ENCODE measurements at regions not wholly inside any gene's neighbourhood (a gene's known extent, or its start where the extent isn't known, plus 50 kb on each side); places are given as distances from the start of the nearest gene placed in this dataset.
A peak's percentile ranks its signal among the peaks of the same experiment; 100 is the strongest.

DNA sequence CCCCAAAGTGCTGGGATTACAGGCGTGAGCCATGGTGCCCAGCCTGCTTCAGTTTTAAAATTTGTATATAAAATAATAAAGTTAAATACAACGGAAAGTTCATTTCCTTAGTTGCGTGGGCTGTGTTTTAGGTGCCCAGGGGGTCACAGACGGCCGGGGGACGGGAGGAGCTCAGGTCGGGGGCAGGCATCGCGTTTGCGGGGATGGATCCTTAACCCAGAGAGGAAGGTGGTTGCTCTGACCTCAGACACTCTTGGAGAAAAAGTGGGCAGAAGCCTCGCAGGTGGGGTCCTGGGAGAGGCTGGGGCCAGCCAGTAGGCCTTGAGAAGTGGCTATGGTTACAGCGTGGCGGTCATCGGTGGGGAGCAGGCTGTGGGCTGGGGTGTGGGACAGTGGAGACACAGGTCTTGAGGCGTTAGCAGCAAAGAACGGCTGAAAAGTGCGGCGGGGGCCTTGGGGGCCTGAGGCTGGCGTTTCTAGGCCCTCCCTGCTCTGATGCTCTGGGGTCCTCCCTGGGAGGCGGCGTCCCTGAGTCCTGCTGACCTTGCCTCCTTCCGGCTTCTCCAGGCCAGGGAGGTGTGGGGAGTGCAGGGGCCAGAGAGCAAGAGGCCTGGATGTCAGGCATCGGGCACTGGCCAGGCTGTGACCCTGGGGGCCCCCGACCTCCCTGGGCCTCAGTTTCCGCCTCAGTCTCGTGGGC, 54.4 kb downstream of the UNCX start:
- DNase-seq (ENCODE audit: low read depth) = no peak

DNA sequence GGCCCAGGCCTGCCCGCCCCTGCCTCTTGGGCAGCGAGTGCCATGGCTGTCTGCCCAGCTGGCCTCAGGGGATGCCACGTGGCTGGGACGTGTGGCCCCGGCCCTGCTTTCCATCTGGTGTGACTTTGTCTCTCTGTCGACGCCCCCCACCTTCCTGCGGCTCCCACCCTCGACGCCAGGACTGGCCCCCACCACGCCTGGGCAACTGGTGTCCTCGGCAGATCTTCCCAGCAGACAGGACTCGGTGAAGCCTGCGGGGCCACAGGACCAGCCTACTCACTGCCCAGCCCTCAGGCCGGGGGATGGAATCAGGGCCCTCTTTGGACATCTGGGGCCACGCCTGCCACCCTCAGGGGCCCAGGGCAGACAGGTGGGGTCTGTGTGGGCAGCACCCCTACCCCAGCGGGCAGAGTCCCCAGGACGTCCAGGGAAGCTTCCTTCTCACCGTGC, 55.1 kb downstream of the UNCX start:
- DNase-seq (ENCODE audit: low read depth) = no peak

DNA sequence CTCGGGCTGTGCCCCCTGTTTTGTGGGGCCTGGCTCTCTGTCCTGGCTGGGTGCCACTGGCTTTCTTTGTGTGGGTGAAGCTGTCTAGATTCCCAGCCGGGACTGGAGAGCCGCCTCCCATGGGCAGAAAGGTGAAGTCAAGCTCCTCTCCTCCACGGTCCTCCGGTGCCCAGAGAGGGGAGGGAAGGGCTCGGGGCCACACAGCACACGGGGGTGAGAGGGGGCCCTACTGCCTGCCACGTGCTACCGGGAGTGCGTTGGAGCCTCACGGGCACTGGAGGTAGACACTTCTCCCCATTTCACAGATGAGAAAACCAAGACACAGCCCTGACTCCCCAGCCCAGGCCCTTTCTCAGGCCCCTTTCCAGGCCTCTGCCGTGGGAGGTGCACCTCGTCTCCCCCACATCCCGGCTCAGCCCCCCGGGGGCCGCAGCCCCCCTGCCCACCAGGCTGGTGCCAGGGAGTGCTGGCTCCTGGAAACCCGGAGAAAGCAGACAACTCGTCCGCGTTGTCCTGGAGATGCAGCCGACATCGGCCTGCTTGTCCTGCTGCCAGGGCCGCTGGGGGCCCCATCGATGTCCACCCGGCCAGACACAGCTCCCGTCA, 55.8 kb downstream of the UNCX start:
- no peak for DNase-seq (ENCODE audit: low read depth)

DNA sequence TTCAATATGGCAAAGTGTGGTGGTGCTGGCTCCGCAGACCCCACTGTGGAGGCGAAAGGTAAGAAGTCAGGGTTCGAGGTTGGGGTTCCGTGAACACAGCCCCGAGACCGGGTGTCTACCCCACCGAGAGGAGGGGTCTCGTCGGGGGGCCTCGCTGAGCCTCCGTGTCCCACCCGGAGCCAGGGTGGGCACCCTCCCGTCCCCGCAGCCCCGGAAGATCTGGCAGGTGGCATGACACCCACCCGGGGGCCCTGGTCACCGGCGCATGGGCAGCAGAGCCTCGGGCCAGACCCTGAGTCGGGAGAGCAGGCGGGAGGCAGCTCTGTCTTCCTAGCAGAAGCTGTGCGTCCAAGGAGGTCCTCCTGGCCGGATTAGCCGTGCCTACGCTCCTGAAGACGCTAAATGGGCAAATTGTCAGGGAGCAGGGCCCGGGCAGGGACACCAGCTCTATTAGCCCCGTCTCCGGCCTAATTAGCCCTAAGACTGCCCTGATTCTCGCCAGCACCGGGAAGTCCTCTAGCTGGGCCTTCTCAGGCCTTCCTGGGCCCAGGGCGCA, 56.4 kb downstream of the UNCX start:
- no peak for DNase-seq (ENCODE audit: low read depth)

DNA sequence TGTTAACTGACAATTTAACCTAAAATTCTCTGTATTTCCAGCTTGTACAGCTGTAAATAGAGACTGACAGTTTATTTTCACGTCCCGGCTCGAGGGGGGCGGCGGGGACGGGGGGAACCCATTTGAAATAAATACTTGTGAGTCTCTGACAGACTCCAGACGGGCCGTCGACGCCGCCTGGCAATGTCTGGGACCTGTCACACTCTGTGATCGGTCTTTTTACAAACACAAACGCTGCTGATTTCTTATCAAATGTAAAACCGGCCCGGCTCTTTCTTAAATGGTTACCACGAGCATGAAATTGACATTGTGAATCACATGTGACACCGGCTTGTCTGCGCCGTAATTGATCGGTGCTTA, 57.0 kb downstream of the UNCX start:
- no peak for DNase-seq (ENCODE audit: low read depth)

DNA sequence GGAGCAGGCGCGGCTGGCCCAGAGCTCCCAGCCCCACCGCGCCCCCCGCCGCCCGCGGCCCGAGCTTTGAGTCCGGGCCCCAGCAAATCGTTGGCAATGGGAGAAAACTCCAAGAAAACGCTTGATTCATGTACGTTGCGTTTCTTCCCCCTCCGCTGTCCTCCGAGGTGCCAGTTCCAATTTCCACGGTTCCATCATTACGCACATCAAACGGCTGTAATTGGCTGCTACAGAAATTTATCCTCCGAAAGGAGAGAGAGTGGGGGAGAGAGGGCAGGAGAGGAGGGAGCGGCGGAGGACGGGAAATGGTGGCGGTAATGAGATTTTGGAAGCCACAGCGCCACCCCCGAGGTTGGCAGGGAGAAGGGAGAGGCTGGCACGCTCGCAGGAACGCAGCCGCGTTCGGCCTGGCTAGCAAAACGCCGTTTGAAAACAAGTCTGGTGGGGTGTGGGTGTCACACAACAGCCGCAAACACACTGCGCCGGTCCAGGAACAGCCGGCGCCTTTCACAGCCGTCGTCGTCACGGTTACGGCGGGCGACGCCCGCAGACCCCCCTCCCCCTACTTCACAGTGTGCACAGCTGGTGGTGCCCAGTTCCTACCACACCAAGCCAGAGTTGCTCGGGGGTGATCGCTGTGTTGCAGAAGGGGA, 57.5 kb downstream of the UNCX start:
- DNase-seq (ENCODE audit: low read depth) = peak; percentile 1

DNA sequence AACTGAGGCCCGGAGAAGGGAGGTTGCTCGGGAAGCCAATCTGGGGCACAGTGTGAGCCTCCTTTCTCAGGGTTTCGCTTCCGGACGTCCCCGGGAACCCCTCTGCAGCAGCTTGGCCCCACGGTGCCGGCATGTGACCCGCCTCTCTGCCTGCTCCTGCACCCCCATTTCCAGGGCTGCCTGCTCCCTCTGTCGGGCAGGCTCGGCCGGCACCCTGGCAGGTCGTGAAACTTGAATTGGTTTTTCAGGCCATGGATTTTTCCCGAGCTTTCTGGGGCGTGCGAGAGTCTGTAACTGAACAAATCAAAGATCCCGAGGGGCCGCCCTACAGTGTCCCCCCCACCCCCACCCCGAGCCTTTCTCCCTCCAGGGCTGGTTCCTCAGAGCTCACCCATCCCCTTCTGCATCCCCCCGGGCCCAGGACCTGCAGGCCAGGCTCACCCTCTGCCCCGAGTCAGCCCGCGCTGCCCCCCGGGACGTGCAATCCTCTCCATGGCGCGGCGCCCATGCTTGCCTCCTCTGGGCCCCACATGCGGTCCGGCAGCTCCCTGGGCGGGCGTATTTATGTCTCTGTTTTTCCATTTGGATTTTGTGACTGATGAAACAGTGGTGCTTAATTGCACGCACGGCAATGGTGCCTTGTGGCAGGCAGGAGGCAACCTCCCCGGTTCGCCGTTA, 58.1 kb downstream of the UNCX start:
- DNase-seq (ENCODE audit: low read depth) = no peak

DNA sequence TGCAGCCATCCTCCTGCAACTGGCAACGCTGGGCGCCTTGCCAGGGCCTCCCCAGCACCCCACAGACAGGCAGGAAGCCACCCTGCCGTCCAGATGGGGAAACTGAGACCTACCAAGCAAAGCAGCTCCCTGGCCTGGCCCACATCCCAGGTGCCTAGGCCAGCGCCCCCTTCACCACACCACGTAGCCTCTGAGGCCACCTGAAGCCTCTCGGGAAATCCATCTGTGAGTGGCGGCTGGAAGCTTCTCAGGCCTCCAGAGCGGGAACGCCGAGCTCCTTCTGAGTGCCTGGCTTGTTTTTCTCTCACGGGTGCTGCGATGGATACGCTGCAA, 58.7 kb downstream of the UNCX start:
- DNase-seq (ENCODE audit: low read depth) = no peak

DNA sequence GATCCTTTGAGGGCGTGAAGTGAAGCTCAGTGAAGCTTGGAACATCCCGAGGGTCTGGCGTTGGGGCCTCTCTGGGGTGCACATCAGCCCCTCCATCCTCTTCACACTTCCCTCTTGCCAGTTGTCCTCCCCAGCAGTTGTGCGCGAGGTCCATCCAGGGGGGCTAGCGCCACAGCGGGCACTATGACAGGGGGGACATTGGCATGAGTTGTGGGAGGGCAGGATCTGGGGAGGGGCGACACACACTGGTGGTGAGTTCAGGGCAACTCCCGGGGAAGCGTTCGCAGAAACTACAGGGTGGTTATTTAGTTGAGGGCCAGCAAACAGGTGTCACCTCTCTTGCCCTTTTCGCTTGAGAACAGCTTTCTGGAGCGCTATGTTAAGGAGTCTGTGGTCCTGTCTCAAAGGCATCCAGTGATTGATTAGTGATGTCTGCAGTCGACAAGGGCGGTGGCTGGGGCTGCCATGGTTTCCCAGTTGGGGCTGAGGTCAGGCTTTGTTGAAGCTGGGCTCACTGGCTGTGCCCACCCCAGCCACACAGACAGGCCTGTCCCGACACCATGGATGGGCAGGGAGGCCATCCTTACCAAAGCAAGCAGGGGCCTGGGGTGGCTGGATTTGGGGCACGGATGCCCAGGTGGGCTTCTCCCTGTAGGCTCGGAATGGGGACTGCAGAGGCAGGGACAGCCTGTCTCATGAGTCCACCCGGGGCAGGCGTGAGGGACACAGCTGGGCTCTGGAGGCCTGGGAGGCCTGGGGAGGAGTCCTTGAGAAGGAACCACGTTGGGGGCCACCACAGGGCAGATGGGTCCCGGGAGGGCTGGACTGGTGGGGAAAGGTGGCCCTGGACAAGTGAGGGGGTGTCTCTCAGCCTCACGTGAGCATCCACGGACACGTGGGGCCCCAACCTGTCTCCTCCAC, 59.4 kb downstream of the UNCX start:
- no peak for DNase-seq (ENCODE audit: low read depth)

DNA sequence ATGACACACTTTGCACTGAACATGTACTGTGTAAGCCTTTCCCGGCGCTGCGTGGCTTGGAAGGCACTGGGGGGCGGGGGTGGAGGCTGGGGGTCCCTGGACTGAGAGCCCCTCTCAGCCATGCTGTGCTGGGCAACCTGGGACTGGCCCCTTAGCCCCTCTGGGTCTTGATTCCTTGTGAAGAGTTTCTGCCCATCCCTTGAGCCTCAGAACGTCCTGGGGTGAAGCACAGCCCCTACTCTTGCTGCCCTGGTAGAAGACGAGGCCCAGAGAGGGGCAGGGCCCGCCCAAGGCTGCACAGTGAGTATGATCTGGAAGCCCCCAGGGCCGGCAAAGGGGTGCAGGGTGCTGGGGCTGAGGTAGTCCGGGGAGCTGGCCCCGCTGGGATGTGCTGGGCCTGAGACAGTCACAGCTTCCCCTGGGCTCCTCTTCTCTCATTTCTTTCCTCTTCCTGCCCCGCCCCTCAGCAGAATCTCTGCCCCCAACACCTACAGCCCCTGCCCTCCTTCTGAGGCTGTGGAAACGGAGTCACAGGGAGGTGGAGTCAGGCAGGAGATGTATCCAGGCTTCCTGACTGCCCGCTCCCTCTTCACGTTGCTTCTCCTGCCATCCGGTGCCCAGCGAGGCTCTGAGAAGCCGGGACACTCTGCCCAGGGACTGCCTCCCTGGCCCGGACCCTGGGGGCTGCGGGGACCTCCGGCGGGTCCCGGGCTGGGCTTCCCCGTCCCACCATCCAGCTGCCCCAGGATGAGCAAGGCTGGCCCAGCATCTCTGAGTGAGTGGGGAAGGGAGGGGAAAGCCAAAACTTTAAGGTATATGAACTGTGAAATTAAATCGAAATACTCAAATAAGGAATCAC, 60.5 kb downstream of the UNCX start:
- no peak for DNase-seq (ENCODE audit: low read depth)

DNA sequence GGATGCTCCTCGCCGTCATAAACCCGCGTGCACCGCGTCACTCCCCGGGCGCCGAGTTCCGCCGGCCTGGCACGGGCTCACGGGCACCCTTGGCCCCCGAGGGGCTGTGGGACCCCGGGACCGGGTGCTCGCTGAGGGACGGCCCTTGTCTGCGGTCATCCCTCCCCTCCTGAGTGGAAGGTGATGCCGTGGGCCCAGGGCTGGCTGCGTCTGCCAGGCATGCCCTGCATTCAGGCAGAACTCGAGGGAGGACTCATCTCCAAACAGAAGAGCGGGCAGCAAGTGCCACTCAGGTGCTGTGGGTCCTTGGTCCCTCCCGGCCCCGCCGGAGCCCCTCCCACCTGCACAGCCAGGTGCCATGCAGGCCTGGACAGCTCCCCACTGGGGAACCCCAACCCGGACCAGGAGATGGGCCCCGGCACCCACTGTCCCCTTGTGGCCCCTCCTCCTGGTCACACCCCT, 61.3 kb downstream of the UNCX start:
- no peak for DNase-seq (ENCODE audit: low read depth)

DNA sequence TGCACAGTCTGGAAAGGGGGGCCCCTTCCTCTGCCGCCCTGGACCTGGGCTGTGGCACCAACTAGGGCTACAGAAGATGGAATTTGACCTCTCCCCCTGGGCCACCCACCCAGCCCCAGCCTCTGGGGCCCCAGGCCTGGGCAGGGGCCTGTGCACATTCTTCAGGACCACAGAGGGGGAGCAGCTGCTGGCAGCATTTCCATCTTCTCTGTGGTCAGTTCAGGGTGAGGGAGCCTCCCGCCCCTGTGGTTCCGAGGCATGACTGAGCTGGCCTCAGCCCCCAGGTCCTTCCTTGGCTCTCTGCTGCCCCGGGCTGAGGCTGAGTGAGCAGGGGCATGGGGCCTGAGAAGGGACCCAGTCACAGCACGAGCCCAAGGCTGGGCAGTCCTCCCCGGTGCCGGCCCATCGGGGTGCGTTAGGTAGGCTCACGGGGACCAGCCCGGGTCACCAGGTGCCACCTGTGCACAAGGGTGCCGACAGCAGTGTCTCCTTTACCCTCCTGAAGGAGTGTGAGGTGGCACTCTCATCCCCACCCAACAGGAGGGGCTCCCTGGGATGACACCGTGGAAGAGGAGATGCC, 63.2 kb downstream of the UNCX start:
- DNase-seq (ENCODE audit: low read depth) = no peak

DNA sequence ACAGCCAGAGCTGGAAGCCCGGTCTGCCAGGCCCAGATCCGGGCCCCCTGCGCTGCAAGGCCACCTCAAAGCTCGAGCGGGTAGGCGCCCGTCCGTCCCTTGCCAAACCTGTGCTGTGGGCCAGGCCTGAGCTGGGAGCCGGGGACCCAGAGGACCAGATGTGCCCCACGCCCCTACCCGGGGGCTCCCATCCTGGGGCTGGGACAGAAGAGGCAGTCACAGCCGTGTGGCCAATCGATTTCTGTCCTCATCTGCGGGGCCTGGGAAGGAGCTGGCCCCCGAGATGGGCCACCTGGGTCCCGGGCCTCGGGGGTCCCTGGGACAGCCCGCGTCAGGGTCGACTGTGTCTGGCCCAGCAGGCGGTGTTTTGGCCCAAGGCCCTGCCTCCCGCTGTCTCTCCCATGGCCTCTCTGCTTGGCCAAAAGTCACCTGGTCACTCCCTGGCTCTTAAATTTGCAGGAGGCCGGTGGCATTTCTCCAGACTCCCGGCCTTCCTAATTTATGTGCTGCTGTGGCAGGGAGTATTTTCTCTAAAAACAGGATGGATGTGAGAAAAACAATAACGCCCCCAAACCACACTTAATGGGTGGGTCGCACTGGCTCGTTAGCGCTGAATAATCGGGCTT, 63.8 kb downstream of the UNCX start:
- DNase-seq (ENCODE audit: low read depth) = no peak

DNA sequence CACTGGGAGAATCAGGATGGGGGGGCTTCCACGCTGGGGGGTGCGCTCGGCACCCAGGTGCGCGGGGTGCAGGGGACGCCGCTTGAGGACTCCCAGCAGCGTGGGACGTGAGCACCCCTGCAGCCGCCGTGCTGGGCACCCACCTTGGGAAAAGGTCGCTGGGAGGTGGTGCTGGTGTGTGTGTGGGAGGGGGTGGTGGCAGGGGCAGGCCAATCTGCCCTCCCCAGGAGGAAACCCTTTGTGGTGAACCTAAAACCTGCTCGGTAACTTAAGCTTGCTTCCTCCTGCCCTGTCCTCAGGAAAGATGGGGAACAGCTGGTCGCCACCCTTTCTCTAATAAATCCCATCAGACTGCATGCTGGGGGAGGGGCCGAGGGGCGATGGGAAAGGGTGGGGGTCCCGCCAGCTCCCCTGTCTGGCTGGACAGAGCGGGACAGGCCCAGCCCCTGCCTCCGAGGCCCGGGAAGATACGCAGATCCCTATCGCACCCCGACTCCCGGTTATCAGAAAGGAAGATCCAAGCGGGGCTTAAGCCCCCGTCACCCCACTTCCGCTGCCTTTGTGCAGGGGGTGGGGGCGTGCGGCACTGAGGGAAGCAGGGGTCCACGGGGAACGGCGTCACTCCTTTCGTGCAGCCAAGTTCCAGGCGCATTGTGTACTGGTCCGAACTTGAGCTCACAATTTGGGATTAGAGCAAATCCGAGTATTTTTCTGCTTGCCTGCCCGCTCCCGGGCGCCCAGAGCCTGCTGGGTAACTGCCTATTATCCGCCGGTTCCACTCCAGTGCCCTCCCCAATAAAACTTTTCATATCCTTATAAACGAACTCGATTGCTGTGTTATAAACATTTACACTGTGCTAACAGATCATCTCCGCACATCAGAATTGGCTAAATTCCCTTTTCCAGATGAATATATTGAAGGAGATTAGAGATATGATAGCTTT, 64.6 kb downstream of the UNCX start:
- no peak for DNase-seq (ENCODE audit: low read depth)

DNA sequence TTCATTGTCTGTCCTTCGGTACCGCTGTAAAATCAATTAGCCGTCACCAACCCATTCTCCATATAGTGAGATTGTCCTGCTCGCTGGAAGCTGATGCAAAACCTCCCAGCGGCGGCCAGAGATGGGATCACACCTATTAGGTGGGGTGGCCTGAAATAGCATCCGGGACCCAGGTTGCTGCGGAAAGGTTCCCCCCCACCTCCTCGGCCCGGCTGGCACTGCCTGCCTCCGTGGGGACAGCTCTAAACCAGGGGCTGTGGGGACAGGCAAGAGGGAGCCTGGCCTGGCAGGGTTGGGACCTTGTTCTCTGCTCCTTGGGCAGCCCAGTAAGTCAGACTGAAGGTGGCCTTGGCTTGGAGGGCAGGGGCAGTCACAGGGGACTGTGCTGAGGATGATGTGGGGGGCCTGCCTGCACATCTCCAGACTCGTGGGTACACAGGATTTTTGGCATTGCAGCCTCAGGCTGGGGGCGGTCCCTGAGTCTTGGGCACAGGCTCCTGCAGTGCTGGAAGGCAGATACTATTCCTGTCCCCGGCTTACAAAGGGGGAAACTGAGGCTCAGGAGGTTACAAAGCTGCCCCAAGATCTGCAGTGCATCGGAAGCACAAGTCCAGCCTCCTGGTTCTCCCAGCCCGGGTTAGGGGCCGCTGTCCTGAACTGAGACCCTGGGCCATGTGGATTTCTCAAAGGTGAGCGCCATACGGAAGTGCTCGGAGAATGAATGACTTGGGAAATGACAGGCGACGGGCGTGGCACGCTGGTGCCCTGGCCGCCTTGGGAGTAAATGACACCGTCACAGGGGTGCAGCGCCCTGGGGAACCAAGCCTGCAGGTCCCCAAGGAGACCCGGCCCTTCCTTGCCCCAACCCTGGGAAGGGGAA, 65.6 kb downstream of the UNCX start:
- DNase-seq (ENCODE audit: low read depth) = no peak

DNA sequence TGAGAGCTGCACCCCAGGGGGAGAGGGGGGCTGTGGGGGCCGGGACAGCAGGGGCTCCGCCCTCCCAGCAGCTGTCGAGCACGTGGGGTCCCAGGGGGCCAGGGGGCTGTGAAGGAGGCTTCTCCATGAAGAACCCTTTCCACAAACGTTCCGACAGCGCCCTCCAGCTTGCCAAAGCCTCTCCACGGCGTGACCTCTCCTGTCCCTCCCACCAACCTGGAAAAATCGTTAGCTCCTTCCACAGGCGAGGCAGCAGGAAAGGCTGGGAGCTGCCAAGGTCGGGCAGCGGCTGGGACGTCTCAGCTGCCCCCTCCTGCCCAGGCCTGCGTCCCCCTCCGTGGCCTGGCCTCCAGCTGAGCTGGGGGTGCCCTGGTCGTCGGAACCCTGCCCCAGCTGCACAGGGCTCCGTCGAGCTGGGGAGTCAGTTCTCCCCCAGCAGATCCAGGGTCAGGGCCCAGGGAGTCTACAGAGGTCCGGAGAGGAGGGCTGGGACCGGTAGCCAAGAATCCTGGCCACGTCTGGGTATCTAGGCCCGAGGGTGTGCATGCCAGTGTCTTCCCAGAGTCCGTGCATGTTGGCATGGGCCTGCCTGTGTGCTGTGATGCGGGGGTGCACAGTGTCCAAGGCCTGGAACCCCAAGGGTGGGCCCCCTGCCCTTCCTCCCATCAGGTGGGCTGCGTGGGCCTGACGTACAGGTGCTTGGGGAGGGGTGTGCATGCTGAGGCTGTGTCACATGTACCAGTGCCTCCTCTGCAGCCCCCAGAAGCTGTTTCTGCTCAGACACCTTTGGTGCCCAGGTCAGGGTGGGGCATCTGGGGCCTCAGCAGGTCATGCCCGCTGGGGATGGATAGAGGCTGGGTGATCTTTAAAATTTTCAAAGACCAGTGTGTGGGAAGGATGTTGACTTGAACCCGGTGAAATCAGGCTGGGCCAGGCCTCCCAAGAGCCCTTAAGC, 66.5 kb downstream of the UNCX start:
- DNase-seq (ENCODE audit: low read depth) = no peak

DNA sequence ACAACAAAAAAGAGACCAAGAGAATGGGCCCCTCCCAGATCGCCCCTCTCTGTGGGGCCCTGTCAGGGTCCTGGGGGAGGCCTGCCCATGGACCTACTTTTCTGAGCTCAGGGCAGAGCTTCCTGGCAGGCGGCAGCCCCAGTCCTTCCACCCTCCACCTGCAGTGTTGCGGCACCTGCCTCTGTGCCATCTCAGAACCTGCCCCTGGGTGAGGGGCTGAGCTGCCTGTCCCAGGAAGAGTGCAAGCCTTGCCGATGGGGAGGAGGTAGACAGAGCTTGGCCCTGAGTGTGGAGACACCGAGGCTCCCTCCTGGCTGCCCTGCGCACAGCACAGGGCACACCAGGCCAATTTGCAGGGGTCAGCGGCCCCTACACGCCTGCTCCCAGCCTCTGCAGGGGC, 67.5 kb downstream of the UNCX start:
- DNase-seq (ENCODE audit: low read depth) = no peak
